ENCODE measurements at regions not wholly inside any gene's neighbourhood (a gene's known extent, or its start where the extent isn't known, plus 50 kb on each side); places are given as distances from the start of the nearest gene placed in this dataset.

DNA sequence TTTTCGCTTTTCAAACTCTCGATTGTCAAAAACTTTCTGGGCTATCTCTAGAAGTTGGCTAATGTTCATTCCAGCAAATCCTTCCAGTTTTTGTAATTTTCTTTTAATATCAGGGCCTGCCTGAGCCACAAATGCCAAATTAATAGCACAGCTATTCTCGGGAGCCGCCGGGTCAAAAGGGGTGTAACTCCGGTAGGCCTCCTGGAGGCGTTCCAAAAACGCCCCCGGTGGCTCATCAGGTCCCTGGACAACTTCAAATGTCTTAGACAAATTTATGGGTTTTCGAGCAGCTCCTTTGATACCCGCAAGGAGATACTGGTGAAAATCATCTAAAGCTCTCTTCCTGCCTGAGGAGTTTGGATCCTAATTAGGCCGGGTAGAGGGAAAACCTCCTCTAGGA is 117.9 kb upstream of the PZP start:
- TF ChIP-seq, protein P1, sequence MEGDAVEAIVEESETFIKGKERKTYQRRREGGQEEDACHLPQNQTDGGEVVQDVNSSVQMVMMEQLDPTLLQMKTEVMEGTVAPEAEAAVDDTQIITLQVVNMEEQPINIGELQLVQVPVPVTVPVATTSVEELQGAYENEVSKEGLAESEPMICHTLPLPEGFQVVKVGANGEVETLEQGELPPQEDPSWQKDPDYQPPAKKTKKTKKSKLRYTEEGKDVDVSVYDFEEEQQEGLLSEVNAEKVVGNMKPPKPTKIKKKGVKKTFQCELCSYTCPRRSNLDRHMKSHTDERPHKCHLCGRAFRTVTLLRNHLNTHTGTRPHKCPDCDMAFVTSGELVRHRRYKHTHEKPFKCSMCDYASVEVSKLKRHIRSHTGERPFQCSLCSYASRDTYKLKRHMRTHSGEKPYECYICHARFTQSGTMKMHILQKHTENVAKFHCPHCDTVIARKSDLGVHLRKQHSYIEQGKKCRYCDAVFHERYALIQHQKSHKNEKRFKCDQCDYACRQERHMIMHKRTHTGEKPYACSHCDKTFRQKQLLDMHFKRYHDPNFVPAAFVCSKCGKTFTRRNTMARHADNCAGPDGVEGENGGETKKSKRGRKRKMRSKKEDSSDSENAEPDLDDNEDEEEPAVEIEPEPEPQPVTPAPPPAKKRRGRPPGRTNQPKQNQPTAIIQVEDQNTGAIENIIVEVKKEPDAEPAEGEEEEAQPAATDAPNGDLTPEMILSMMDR (conservative IDR thresholded peaks at IDR 0.05; ENCODE audit: low read length): no peak
- TF ChIP-seq EZH2phosphoT487 (IDR thresholded peaks at IDR 0.05; ENCODE audit: borderline replicate concordance): no peak

All from Loucy (cell line).